ENCODE measurements at regions not wholly inside any gene's neighbourhood (a gene's known extent, or its start where the extent isn't known, plus 50 kb on each side); places are given as distances from the start of the nearest gene placed in this dataset.
"Not testable (repeated sequence)": the region's sequence is repeated elsewhere in the genome, so short reads cannot be mapped to it uniquely, and the experiment has no call there.

DNA sequence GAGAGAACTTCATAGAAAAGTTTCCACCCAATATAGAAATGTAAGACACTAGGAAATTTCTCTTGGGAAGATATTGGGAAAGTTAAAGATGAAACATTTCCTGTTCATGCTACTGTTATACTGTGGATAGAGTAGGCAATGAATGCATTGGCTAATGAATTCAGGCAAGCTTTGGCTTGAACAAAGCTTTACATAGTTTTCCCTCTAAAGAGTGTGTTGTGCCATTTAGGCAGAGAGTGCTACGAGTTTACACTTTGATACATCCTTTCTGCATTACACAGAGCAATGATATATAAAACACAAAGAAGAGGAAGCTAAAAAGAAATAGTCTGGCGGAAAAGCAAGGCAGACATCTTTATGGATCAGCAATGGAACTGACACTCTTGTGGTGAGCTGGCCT, 125.9 kb upstream of the SHH start:
- Histone ChIP-seq H3K27ac (no peak overlapping the region), H3K4me3 (no peak overlapping the region), H3K27me3 (peaks cover 0 to 39% (median 0%) of the 10 kb centered on the region in 4 donors), H3K36me3 (no peaks in the 10 kb centered on the region), H3K4me1 (no peaks in the 10 kb centered on the region), H3K9me3 (peaks cover 0 to 4% (median 0%) of the 10 kb centered on the region in 3 donors)
- no peak for TF ChIP-seq POLR2A (IDR thresholded peaks at IDR 0.05)
- TF ChIP-seq, protein P1, sequence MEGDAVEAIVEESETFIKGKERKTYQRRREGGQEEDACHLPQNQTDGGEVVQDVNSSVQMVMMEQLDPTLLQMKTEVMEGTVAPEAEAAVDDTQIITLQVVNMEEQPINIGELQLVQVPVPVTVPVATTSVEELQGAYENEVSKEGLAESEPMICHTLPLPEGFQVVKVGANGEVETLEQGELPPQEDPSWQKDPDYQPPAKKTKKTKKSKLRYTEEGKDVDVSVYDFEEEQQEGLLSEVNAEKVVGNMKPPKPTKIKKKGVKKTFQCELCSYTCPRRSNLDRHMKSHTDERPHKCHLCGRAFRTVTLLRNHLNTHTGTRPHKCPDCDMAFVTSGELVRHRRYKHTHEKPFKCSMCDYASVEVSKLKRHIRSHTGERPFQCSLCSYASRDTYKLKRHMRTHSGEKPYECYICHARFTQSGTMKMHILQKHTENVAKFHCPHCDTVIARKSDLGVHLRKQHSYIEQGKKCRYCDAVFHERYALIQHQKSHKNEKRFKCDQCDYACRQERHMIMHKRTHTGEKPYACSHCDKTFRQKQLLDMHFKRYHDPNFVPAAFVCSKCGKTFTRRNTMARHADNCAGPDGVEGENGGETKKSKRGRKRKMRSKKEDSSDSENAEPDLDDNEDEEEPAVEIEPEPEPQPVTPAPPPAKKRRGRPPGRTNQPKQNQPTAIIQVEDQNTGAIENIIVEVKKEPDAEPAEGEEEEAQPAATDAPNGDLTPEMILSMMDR (IDR thresholded peaks at IDR 0.05): no peak
- intact Hi-C loops (cut with DNase I): no loop called here
- 21 to 22% methylated on average over 2 of the region's 2 CpGs for WGBS, 2 donors
- no peak for DNase-seq

- Histone ChIP-seq H3K36me3 (no peaks in the 10 kb centered on the region), H3K4me1 (no peaks in the 10 kb centered on the region), H3K4me3 (no peak overlapping the region), H3K27me3 (peaks cover 0 to 38% (median under 1%) of the 10 kb centered on the region in 4 donors), H3K9me3 (peaks cover 0 to 4% (median 0%) of the 10 kb centered on the region in 3 donors), H3K27ac (no peak overlapping the region)
- 52 to 64% methylated on average over 2 to 5 of the region's 5 CpGs for WGBS, 2 donors
- DNase-seq: no peak
- TF ChIP-seq, protein P1 (IDR thresholded peaks at IDR 0.05): no peak
- no peak for TF ChIP-seq POLR2A (IDR thresholded peaks at IDR 0.05)
- intact Hi-C loops (cut with DNase I): no loop called here
These were observed 123.5 kb upstream of the SHH start for GRCh38 chr7:155935726-155936125.

- Histone ChIP-seq H3K4me3 (no peak overlapping the region), H3K27me3 (peaks cover 0 to 39% (median 3%) of the 10 kb centered on the region in 4 donors), H3K9me3 (peaks cover 0 to 4% (median 0%) of the 10 kb centered on the region in 3 donors), H3K4me1 (no peaks in the 10 kb centered on the region), H3K27ac (no peak overlapping the region), H3K36me3 (no peaks in the 10 kb centered on the region)
- intact Hi-C loops (cut with DNase I): no loop called here
- 75 to 77% methylated on average over 3 of the region's 3 CpGs for WGBS, 2 donors
- no peak for DNase-seq
- TF ChIP-seq, protein P1 (IDR thresholded peaks at IDR 0.05): no peak
- no peak for TF ChIP-seq POLR2A (IDR thresholded peaks at IDR 0.05)
These were observed 122.8 kb upstream of the SHH start for GRCh38 chr7:155935005-155935557.

DNA sequence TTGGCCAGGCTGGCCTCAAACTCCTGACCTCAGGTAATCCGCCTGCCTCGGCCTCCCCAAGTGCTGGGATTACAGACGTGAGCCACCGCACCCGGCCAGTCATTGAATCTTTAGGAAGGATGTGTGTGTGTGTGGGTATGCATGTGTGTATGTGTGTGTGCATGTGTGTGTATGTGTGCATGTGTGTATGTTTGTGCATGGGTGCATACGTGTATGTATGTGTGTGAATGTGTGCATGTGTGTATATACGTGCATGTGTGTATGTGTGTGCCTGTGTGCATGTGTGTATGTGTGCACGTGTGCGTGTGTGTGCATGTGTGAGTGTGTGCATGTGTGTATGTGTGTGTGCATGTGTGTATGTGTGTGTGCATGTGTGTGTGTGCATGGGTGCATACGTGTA, 120.1 kb upstream of the SHH start:
- H3K36me3 ChIP-seq; H3K9me3 ChIP-seq; DNase-seq; H3K4me1 ChIP-seq; H3K4me3 ChIP-seq; intact Hi-C loops (cut with DNase I); H3K27ac ChIP-seq: not testable (repeated sequence)
- H3K27me3 ChIP-seq: peaks cover 0 to 43% (median 3%) of the 10 kb centered on the region in 4 donors
- WGBS, 2 donors: 71 to 81% methylated on average over 7 to 8 of the region's 10 CpGs

DNA sequence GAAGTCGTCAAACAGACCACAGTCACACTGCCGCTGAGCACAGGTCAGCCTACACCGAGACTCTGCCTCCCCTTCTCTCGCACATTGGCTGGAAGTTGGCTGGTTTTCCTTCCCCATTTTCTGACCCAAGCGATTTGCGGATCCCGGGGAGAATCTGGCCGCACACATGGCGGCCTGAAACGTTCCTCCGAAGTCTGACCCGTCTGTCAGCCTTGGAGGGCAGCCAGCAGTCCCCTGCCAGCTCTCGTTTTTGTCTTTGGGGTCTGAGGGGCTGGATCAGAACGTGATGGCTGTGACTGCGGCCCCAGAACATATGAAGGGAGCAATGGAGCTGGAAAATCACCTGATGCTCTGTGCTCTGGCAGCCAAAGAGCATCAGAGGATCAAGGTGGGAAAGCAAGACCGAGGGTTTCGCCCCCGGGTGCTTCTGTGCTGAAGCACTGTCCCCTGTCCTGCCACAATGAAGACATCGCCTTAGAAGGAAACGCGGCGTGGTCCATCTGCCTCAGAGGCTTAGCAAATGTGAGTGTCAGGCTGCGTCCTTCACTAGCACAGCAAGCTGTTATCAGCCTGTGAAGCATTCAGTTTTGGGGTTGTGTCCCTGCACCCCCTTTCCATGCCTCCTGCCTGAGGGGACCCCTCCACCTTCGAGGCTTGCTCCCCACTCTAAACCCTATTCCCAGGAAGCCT, 119.3 kb upstream of the SHH start:
- DNase-seq: no peak
- H3K4me3 ChIP-seq: no peak overlapping the region
- no peaks in the 10 kb centered on the region for H3K9me3 ChIP-seq
- no peak for TF ChIP-seq POLR2A (IDR thresholded peaks at IDR 0.05)
- TF ChIP-seq, protein P1 (IDR thresholded peaks at IDR 0.05): no peak
- H3K27me3 ChIP-seq: peaks cover 0 to 42% (median 3%) of the 10 kb centered on the region in 4 donors
- WGBS, 2 donors: 74 to 77% methylated on average over 23 to 24 of the region's 24 CpGs
- no peaks in the 10 kb centered on the region for H3K36me3 ChIP-seq
- no peaks in the 10 kb centered on the region for H3K4me1 ChIP-seq
- intact Hi-C loops (cut with DNase I): no loop called here
- H3K27ac ChIP-seq: no peak overlapping the region

Measured in esophagus squamous epithelium (tissue), 5 donors.